Kidney epithelial cell (primary cell): ENCODE measurements at regions not wholly inside any gene's neighbourhood (a gene's known extent, or its start where the extent isn't known, plus 50 kb on each side); places are given as distances from the start of the nearest gene placed in this dataset.

Source experiments
- DNase-seq: peaks from one replicate; pipeline ENCODE4 v3.0.0-alpha.2; 2010; ENCODE audit warnings: low read depth
- H3K27me3 ChIP-seq: 2 replicates; pipeline ENCODE4 v1.6.0; 2011; ENCODE audit warnings: low read length; ENCODE audit not compliant: control insufficient read depth, insufficient read depth
- H3K36me3 ChIP-seq: 2 replicates; pipeline ENCODE4 v1.5.1; 2011; ENCODE audit warnings: low read length; ENCODE audit not compliant: control insufficient read depth, insufficient read depth
- H3K4me3 ChIP-seq: 2 replicates; pipeline ENCODE4 v1.5.1; 2011; ENCODE audit warnings: low read depth, mild to moderate bottlenecking, control low read depth, low read length
- TF ChIP-seq, protein P1 (sequence below): IDR thresholded peaks from 2 replicates; pipeline ENCODE4 v1.5.1; 2011; ENCODE audit warnings: mild to moderate bottlenecking, moderate library complexity, low read length, control low read depth, inconsistent platforms; ENCODE audit not compliant: insufficient read depth, poor library complexity, severe bottlenecking

DNA sequence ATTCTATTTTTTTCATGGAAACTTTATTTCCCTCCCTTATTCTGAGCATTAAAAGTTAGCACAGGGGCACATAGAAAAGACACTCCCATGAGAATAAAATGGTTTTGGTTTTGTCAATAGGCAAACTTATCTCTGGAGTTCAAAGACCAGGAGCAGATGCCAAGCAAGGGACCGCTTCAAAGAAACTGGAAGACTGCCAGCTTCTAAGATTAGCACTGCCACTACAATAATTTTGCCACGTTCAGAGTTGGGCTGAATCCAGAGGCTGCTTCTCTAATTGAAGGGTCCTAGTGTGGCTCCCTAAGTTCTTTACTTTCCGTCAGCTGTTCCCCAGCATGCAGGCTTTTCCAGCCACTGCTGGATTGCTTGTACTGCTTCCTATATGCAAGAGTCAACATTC, 681.0 kb upstream of the GCFC2 start:
- Histone ChIP-seq H3K36me3 (no peaks in the 10 kb centered on the region), H3K4me3 (no peak overlapping the region), H3K27me3 (no peaks in the 10 kb centered on the region)
- TF ChIP-seq, protein P1, sequence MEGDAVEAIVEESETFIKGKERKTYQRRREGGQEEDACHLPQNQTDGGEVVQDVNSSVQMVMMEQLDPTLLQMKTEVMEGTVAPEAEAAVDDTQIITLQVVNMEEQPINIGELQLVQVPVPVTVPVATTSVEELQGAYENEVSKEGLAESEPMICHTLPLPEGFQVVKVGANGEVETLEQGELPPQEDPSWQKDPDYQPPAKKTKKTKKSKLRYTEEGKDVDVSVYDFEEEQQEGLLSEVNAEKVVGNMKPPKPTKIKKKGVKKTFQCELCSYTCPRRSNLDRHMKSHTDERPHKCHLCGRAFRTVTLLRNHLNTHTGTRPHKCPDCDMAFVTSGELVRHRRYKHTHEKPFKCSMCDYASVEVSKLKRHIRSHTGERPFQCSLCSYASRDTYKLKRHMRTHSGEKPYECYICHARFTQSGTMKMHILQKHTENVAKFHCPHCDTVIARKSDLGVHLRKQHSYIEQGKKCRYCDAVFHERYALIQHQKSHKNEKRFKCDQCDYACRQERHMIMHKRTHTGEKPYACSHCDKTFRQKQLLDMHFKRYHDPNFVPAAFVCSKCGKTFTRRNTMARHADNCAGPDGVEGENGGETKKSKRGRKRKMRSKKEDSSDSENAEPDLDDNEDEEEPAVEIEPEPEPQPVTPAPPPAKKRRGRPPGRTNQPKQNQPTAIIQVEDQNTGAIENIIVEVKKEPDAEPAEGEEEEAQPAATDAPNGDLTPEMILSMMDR = no peak
- DNase-seq = no peak

DNA sequence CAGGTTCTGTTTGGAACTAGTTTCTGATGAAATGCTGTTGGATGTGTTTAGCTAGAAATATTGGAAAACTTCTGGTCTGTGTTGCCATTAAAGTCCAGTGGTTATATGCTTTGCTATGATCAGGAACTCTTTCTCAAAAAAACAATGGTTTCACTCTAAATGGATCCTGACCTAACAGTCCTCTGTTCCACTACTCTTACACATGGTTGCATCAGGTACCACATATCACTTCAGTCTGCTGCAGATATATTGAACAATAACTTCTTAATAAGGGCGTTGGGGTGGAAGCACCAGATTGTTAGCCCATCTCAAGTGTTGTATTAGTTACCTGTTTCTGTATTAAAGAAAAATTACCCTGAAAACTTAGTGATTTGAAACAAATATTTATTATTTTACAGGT, 676.6 kb upstream of the GCFC2 start:
- H3K36me3 ChIP-seq = no peaks in the 10 kb centered on the region
- TF ChIP-seq, protein P1 = no peak
- H3K27me3 ChIP-seq = no peaks in the 10 kb centered on the region
- no peak overlapping the region for H3K4me3 ChIP-seq
- DNase-seq = no peak

DNA sequence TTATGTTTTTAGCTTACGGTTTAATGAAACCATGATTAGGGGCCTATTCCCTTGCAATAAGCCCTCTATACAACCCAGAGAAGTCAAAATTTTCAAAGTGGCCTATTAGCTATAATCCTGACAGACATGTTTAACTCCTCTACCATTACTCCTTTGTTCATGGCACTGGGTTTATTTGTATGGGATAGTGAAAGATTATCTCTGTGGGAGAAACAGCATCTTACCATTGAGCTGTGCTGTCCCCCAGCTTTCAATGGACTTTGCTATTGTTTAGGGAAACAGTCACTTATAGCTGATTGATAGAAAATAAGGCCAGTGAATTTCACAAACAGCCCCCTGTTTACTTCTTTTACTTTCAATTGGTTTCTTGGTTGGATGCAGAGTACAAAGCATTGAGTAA, 675.2 kb upstream of the GCFC2 start:
- no peak for DNase-seq
- Histone ChIP-seq H3K4me3 (no peak overlapping the region), H3K27me3 (no peaks in the 10 kb centered on the region), H3K36me3 (no peaks in the 10 kb centered on the region)
- TF ChIP-seq, protein P1 = no peak

DNA sequence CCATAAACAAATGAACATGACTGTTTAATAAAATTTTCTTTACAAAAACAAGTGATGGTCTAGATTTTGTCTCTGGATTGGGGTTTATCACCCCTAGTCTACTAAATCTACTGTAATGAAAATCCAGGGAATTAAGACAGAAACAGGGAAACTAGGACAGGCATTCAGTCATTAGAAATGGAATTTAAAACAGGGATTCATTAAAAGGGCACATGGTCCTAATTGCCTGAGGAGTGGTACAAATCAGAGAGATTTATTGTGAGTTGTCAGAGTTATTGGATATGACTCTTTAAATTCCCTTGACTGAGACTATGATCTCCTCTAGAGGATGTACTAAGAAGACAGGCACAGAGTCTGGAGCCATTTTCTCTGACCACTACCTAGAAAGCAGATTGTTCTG, 670.9 kb upstream of the GCFC2 start:
- Histone ChIP-seq H3K36me3 (no peaks in the 10 kb centered on the region), H3K4me3 (no peak overlapping the region), H3K27me3 (no peaks in the 10 kb centered on the region)
- no peak for DNase-seq
- TF ChIP-seq, protein P1 = no peak

DNA sequence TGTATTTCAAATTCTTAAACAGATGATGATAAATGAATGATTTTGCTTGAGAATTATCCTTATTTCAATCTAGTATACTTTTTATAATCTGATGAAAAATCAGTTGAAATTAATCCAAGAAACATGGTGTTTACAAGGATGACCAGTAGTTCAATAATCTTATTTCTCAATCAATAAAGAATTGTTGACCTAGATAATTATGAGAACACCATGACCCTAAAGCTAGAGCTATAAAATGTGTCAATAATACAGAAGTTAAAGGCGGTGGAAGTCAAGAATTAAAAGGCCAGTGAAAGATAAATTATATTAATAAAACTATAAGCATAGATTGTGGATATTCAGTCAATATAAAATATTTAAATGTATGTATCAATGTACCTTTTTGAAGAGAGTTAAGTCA, 667.4 kb upstream of the GCFC2 start:
- Histone ChIP-seq H3K36me3 (no peaks in the 10 kb centered on the region), H3K27me3 (no peaks in the 10 kb centered on the region), H3K4me3 (no peak overlapping the region)
- DNase-seq = no peak
- TF ChIP-seq, protein P1 = no peak

DNA sequence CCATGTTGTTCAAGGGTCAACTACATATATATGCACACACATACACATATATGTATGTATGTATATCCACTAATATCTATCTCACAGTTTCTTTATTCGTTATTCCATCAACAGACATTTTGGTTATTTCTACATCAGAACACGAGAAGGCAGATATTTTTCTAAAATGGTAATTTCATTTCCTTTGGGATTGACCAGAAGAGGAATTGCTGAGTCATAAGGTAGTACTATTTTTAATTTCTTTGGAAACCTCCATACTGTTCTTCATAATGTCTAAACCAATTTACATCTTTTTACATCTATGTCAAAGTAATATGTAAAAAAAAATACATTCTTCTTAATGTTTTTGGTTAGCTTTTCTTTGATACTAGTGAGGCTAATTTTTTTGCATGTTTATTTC, 630.7 kb upstream of the GCFC2 start:
- H3K36me3 ChIP-seq = no peaks in the 10 kb centered on the region
- H3K27me3 ChIP-seq = no peaks in the 10 kb centered on the region
- H3K4me3 ChIP-seq = no peak overlapping the region
- TF ChIP-seq, protein P1 = no peak
- no peak for DNase-seq
